H7 (cell line): ENCODE measurements at regions not wholly inside any gene's neighbourhood (a gene's known extent, or its start where the extent isn't known, plus 50 kb on each side); places are given as distances from the start of the nearest gene placed in this dataset.
A peak's percentile ranks its signal among the peaks of the same experiment; 100 is the strongest.

Experiments used
- DNase-seq: peaks from one replicate; pipeline ENCODE4 v3.0.0; 2012
- H3K27me3 ChIP-seq: 2 replicates; pipeline ENCODE4 v1.6.0; 2011; ENCODE audit warnings: mild to moderate bottlenecking, low read length; ENCODE audit not compliant: control insufficient read depth, insufficient read depth
- H3K36me3 ChIP-seq: replicated peaks from 2 replicates; pipeline ENCODE4 v1.5.1; 2011; ENCODE audit warnings: low read length; ENCODE audit not compliant: control insufficient read depth, insufficient read depth
- H3K4me3 ChIP-seq: 2 replicates; pipeline ENCODE4 v1.5.1; 2011; ENCODE audit warnings: low read depth, mild to moderate bottlenecking, control low read depth, low read length, moderate library complexity; ENCODE audit not compliant: insufficient read depth

- no peaks in the 10 kb centered on the region for H3K36me3 ChIP-seq
- DNase-seq = no peak
- no peak overlapping the region for H3K4me3 ChIP-seq
- H3K27me3 ChIP-seq = no peaks in the 10 kb centered on the region
Measured at GRCh38 chr5:56356836-56357160, 123.7 kb upstream of the ANKRD55 start.

DNA sequence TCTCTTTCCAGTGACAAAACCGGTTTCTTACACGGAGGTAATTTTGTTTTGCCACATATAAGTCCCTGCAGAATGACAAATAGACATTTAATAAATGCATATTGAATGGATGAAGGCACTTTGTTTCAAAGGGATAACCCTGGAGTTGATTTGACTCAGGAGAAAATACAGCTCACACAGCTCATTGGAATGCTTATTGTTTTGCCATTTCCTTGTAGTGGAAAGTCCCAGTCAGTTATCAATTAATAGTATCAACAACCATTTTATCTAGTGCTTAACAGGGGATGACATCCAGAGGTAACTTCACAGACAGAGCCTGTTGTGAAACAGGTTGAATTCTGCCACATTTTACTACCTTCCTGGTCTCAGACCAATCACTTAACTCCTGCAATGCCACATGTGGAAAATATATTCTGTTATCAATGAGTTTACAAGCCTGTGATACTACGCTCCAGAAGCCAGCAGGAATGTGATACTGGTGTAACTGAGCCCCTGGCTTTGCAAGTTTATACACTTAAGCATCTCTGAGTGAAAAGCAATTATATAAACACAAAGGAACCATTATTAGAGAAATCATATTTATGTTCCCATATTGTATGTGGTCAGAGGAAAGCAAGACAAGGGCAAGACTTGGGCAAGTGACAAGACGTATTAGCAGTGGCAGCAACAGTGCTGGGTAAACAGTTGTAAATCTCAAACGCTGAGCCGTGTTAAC lies 123.1 kb upstream of the ANKRD55 start:
- DNase-seq = no peak
- Histone ChIP-seq H3K36me3 (no peaks in the 10 kb centered on the region), H3K4me3 (no peak overlapping the region), H3K27me3 (no peaks in the 10 kb centered on the region)

DNA sequence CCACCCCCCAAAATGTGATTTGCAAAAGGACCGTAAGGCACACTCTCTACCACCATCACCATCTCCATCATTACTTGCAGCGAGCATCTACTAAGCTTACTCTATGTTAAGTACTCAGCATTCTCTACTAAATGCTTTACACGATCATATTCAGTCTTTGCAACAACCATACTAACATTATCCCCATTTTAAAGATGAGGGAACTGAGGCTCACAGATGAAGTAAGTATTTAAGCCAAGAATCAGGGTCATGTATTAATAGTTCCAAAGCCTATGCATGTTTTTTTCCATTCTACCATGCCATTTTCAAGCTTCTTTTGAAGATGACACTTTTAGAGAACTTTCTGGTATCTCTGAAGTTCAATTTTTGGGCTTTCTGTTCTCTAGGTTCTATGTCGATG lies 121.7 kb upstream of the ANKRD55 start:
- H3K4me3 ChIP-seq = no peak overlapping the region
- DNase-seq = no peak
- H3K27me3 ChIP-seq = no peaks in the 10 kb centered on the region
- no peaks in the 10 kb centered on the region for H3K36me3 ChIP-seq

GRCh38 chr5:56352808-56353590 lies 119.9 kb upstream of the ANKRD55 start:
- H3K4me3 ChIP-seq = no peak overlapping the region
- no peaks in the 10 kb centered on the region for H3K36me3 ChIP-seq
- no peaks in the 10 kb centered on the region for H3K27me3 ChIP-seq
- DNase-seq = no peak

DNA sequence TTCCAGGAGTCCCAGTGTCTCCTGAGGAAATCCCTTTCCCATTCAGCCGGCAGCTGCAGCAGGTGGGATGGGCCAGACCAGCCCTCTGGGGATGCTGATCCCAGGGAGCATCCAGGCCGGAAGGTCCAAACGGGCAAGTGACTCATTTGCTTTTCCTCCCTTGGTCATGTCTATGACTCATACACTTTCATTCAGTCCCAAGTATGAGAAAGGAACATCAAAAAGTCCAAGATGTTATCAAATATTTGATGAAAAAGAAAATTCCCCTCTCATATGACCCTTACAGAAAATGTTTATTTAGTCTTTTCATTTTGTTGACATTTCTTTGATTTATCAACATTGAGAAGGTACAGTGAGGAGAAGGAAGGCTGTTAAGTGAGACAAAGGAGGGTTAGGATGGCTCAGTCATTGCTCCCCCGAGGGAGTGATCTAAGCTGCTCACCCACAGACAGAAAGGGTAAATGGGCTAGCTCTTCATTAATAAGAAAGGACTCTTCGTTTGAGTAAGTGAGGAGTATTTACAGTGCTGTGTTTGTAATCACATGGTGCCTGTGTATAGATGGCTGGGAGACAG lies 117.6 kb upstream of the ANKRD55 start:
- H3K36me3 ChIP-seq = no peaks in the 10 kb centered on the region
- no peaks in the 10 kb centered on the region for H3K27me3 ChIP-seq
- peak; percentile 40 for DNase-seq
- no peak overlapping the region for H3K4me3 ChIP-seq

GRCh38 chr5:56350011-56350596 lies 117.0 kb upstream of the ANKRD55 start:
- Histone ChIP-seq H3K4me3 (no peak overlapping the region), H3K36me3 (no peaks in the 10 kb centered on the region), H3K27me3 (no peaks in the 10 kb centered on the region)
- DNase-seq = no peak

GRCh38 chr5:56349461-56349860 lies 116.3 kb upstream of the ANKRD55 start:
- Histone ChIP-seq H3K4me3 (no peak overlapping the region), H3K27me3 (no peaks in the 10 kb centered on the region), H3K36me3 (no peaks in the 10 kb centered on the region)
- DNase-seq = no peak

- no peak for DNase-seq
- Histone ChIP-seq H3K27me3 (no peaks in the 10 kb centered on the region), H3K36me3 (no peaks in the 10 kb centered on the region), H3K4me3 (no peak overlapping the region)
Measured at GRCh38 chr5:56346741-56347535, 113.8 kb upstream of the ANKRD55 start.

DNA sequence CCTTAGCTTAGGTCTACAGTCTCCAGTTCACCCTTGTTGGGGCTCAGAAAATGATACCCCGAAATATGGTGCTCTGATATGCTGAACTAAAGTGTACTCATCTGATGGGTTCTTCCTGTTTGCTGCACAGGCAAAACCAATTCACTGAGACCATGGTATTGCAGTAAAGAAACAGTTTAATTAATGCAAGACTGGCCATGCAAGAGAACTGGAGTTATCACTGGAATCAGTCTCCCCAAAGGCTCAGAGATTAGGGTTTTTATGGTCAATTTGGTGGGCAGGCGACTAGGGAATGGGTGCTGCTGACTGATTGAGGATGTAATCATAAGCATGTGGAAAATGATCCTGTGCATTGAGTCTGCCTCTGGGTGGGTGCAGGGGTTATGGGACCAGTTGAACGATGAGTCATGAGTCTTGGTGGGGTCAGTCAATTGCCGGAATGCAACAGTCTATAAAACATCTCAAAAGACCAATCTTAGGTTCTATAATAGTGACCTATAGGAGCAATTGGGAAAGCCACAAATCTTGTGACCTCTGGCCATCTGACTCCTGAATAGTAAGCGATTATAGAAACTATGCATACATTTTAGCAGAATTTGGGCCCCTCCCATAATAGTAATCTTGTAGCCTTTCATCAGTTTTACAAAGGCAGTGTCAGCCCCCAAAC lies 113.0 kb upstream of the ANKRD55 start:
- DNase-seq = no peak
- no peak overlapping the region for H3K4me3 ChIP-seq
- H3K27me3 ChIP-seq = no peaks in the 10 kb centered on the region
- H3K36me3 ChIP-seq = no peaks in the 10 kb centered on the region

- no peaks in the 10 kb centered on the region for H3K36me3 ChIP-seq
- H3K4me3 ChIP-seq = no peak overlapping the region
- no peaks in the 10 kb centered on the region for H3K27me3 ChIP-seq
- DNase-seq = no peak
Measured at GRCh38 chr5:56345352-56345751, 112.2 kb upstream of the ANKRD55 start.

DNA sequence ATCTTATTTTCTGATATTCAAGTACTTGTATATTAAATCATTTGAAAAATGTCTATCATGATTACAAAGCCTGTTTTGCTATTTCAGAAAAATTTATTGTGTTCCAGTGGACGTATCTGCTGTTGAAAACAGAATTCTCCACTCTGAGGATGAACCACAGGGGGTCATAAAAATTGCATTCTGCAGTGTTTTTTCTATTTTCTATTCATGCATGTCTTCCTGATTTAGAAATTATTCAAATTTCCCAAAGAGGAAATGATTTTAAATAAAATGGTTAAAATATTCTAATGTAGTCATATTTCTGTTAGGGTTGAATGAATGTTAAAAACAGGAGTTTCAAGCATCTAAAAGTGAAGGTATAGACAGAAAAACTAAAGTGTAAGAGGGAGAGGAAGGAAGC lies 111.5 kb upstream of the ANKRD55 start:
- Histone ChIP-seq H3K4me3 (no peak overlapping the region), H3K27me3 (no peaks in the 10 kb centered on the region), H3K36me3 (no peaks in the 10 kb centered on the region)
- DNase-seq = no peak

DNA sequence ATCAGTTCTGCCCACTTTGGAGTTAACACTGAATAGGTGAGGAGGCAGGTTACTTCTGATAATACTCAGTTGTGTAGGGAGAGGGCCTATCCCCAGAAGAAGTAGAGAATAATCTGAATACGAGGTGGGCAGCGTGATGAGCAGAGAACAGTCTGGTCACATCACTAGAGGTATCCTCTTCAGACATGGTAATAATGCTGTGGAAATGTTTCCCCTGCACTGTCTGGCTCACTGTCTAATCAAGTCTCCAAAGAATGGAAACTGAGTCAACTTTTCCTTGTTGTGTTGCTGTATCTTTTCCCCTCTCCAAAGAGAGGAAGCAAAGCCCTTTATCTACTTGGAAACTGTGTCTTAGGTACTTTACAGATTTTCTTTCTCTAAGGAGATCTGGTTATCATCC lies 110.9 kb upstream of the ANKRD55 start:
- DNase-seq = no peak
- no peaks in the 10 kb centered on the region for H3K36me3 ChIP-seq

GRCh38 chr5:56342616-56343015 lies 109.5 kb upstream of the ANKRD55 start:
- H3K4me3 ChIP-seq = no peak overlapping the region
- H3K27me3 ChIP-seq = no peaks in the 10 kb centered on the region
- no peaks in the 10 kb centered on the region for H3K36me3 ChIP-seq
- no peak for DNase-seq

More for the DNA sequence above, 110.9 kb upstream of the ANKRD55 start:
- Histone ChIP-seq H3K27me3 (no peaks in the 10 kb centered on the region), H3K4me3 (no peak overlapping the region)
